ENCODE measurements at regions not wholly inside any gene's neighbourhood (a gene's known extent, or its start where the extent isn't known, plus 50 kb on each side); places are given as distances from the start of the nearest gene placed in this dataset.

GRCh38 chr21:29466532-29466931 lies 167.8 kb downstream of the BACH1 start:
- TF ChIP-seq, protein P1, sequence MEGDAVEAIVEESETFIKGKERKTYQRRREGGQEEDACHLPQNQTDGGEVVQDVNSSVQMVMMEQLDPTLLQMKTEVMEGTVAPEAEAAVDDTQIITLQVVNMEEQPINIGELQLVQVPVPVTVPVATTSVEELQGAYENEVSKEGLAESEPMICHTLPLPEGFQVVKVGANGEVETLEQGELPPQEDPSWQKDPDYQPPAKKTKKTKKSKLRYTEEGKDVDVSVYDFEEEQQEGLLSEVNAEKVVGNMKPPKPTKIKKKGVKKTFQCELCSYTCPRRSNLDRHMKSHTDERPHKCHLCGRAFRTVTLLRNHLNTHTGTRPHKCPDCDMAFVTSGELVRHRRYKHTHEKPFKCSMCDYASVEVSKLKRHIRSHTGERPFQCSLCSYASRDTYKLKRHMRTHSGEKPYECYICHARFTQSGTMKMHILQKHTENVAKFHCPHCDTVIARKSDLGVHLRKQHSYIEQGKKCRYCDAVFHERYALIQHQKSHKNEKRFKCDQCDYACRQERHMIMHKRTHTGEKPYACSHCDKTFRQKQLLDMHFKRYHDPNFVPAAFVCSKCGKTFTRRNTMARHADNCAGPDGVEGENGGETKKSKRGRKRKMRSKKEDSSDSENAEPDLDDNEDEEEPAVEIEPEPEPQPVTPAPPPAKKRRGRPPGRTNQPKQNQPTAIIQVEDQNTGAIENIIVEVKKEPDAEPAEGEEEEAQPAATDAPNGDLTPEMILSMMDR (conservative IDR thresholded peaks at IDR 0.05): no peak
- no peak overlapping the region for H3K23ac ChIP-seq (ENCODE audit: insufficient read length, low read depth, low read length)
- H3K4me1 Mint-ChIP-seq: no peaks in the 10 kb centered on the region

More at GRCh38 chr21:29466532-29466931, 167.8 kb downstream of the BACH1 start:
- no peak overlapping the region for H3K4me3 Mint-ChIP-seq
- H3K79me2 ChIP-seq (ENCODE audit: insufficient read depth, low read length): no peaks in the 10 kb centered on the region
- no peak overlapping the region for H2BK20ac ChIP-seq (ENCODE audit: low read depth, low read length, poor library complexity, severe bottlenecking)
- no peak overlapping the region for H3K27ac Mint-ChIP-seq
- H2BK15ac ChIP-seq (ENCODE audit: low read depth, low read length): no peak overlapping the region
- no peak overlapping the region for H3T11ph ChIP-seq (ENCODE audit: low read length)
- no peak overlapping the region for H4K5ac ChIP-seq (ENCODE audit: insufficient read length, low read depth, low read length)
- H3K18ac ChIP-seq (ENCODE audit: insufficient read length, low read depth, low read length): no peak overlapping the region
- no peaks in the 10 kb centered on the region for H3K27me3 Mint-ChIP-seq (ENCODE audit: low read depth)
- no peak overlapping the region for H2BK12ac ChIP-seq (ENCODE audit: insufficient read length, low read depth, low read length)
- no peak overlapping the region for H2BK5ac ChIP-seq (ENCODE audit: insufficient read length, low read length)
- H2AK5ac ChIP-seq (ENCODE audit: insufficient read length, low read length): no peak overlapping the region
- H3K23me2 ChIP-seq (ENCODE audit: insufficient read length, low read depth, low read length, poor library complexity, severe bottlenecking): no peaks in the 10 kb centered on the region
- no CpG with 5 or more reads among the region's 2 CpGs for WGBS (ENCODE audit: extremely low coverage, insufficient read length, low lambda C conversion rate)
- H2BK120ac ChIP-seq (ENCODE audit: low read depth, low read length, poor library complexity, severe bottlenecking): no peak overlapping the region
- H3K14ac ChIP-seq (ENCODE audit: insufficient read depth, low read length): no peak overlapping the region
- no peak overlapping the region for H3K9ac ChIP-seq (ENCODE audit: extremely low read depth, insufficient read length, low read length)
- H4K91ac ChIP-seq (ENCODE audit: insufficient read length, low read depth, low read length): no peak overlapping the region
- no peak overlapping the region for H4K8ac ChIP-seq (replicated peaks; ENCODE audit: insufficient read length, low read depth, low read length)
- no peaks in the 10 kb centered on the region for H4K20me1 ChIP-seq (ENCODE audit: control insufficient read depth, insufficient read depth, insufficient read length)
- no peaks in the 10 kb centered on the region for H3K79me1 ChIP-seq (ENCODE audit: insufficient read depth, low read depth, low read length, poor library complexity, severe bottlenecking)
- no peak for DNase-seq
- H3K36me3 Mint-ChIP-seq (ENCODE audit: insufficient read depth in 1 of 3, low read depth in 3 of 3): peaks cover 0 to 1% (median 0%) of the 10 kb centered on the region in 3 experiments; a peak in 2 of 7 replicates
- H2AFZ ChIP-seq (ENCODE audit: low read length): no peak overlapping the region
- no peak overlapping the region for H3K4ac ChIP-seq (ENCODE audit: low read depth, low read length)
- no peak overlapping the region for H3K27ac ChIP-seq (ENCODE audit: insufficient read length, low read depth, low read length)
- H3K9me3 ChIP-seq (ENCODE audit: control insufficient read depth, low read depth, low read length): no peaks in the 10 kb centered on the region
- H3K9me3 Mint-ChIP-seq: peaks cover 0 to 3% of the 10 kb centered on the region in 2 experiments; a peak in 2 of 5 replicates
- no peak overlapping the region for H3K4me2 ChIP-seq (ENCODE audit: insufficient read depth, insufficient read length, low read length)
- H3K56ac ChIP-seq (ENCODE audit: insufficient read length, low read depth, low read length): no peak overlapping the region
- no peaks in the 10 kb centered on the region for H3K27me3 ChIP-seq (ENCODE audit: insufficient read depth, low read length)
- H3K4me1 ChIP-seq (ENCODE audit: insufficient read depth, low read length): no peaks in the 10 kb centered on the region
